Esophagus squamous epithelium (tissue), 4 donors: ENCODE measurements at regions not wholly inside any gene's neighbourhood (a gene's known extent, or its start where the extent isn't known, plus 50 kb on each side); places are given as distances from the start of the nearest gene placed in this dataset.

ENCODE experiments used
- POLR2A ChIP-seq, 4 donors: fragments of 450-650 bp; IDR thresholded peaks; one replicate each; pipeline ENCODE4 v1.6.1; 2017; ENCODE audit warnings: antibody characterized with exemption in 4 of 4, mild to moderate bottlenecking in 4 of 4, moderate library complexity in 3 of 4
- TF ChIP-seq, protein P1 (sequence below), 6 experiments: fragments of 450-650 bp in 4 of 6; fragments of 200-600 bp in 2 of 6; sonication (generic) in 2 of 6; IDR thresholded peaks; one replicate each; pipeline ENCODE4 v1.5.1; 2016 to 2019; ENCODE audit warnings: antibody characterized with exemption in 6 of 6, mild to moderate bottlenecking in 4 of 6, moderate library complexity in 4 of 6

DNA sequence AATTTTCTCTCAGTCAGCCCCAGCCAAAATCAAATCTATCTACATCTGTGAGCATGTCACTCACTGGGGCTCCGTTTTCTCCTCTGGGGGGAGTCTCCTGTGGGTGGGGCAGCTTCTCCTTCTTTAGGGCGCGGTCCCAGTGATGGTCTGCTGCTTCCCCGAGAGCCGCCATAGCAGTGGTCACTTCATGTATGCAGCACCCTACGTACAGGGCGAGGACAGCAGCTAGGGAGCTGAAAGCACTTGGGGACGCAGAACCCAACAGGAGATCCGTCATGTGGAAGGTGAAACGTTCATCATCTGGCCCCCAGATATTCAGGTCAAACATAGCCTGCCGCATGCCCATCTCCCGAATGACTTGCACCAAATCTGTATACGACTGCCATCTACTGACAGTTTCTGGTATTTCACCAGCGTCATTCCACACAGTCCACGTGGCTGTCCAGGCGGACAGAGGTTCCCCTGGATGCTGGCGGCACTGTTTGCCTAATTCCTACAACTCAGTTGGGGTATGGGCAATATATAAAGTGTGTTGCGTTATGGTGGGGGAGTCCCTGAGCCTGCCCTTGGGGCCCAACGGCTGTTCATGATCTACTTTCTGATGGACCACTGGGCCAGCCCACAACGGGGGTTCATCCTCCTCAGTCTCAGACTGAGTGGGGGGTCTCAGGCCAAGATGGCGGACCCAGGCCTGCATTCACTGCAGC lies 795.0 kb downstream of the EFNA5 start:
- no peak for TF ChIP-seq POLR2A (IDR thresholded peaks at IDR 0.05)
- TF ChIP-seq, protein P1, sequence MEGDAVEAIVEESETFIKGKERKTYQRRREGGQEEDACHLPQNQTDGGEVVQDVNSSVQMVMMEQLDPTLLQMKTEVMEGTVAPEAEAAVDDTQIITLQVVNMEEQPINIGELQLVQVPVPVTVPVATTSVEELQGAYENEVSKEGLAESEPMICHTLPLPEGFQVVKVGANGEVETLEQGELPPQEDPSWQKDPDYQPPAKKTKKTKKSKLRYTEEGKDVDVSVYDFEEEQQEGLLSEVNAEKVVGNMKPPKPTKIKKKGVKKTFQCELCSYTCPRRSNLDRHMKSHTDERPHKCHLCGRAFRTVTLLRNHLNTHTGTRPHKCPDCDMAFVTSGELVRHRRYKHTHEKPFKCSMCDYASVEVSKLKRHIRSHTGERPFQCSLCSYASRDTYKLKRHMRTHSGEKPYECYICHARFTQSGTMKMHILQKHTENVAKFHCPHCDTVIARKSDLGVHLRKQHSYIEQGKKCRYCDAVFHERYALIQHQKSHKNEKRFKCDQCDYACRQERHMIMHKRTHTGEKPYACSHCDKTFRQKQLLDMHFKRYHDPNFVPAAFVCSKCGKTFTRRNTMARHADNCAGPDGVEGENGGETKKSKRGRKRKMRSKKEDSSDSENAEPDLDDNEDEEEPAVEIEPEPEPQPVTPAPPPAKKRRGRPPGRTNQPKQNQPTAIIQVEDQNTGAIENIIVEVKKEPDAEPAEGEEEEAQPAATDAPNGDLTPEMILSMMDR (IDR thresholded peaks at IDR 0.05), result peak in 1 of 6 experiments; percentile 49
